SK-N-SH (cell line): ENCODE measurements at regions not wholly inside any gene's neighbourhood (a gene's known extent, or its start where the extent isn't known, plus 50 kb on each side); places are given as distances from the start of the nearest gene placed in this dataset.

Experiments used
- CTCF ChIA-PET: fragments of 300-600, 350-600 bp; formaldehyde crosslinking; extraction: SDS; loops from one replicate; lab custom pipeline; 2021; lab: Yijun Ruan, JAX
- POLR2A ChIA-PET: fragments of 350-600 bp; sonication (Branson Sonifier 250); formaldehyde crosslinking; extraction: SDS; loops from one replicate; lab custom pipeline; 2020; ENCODE audit warnings: antibody characterized with exemption, inconsistent platforms; lab: Yijun Ruan, JAX
- DNase-seq: peaks from one replicate; pipeline ENCODE4 v3.0.0; 2012
- H2AFZ ChIP-seq: fragments of 200-600 bp; sonication (generic); 2 replicates; pipeline ENCODE4 v1.8.1; 2016; ENCODE audit warnings: antibody characterized with exemption, mild to moderate bottlenecking, low read depth
- H3F3A ChIP-seq: fragments of 200-600 bp; sonication (generic); replicated peaks from 2 replicates; pipeline ENCODE3; 2016; ENCODE audit warnings: antibody characterized with exemption, mild to moderate bottlenecking; ENCODE audit not compliant: insufficient read depth
- H3K27ac ChIP-seq, 2 experiments: fragments of 200-500 bp in 1 of 2; fragments of 200-600 bp in 1 of 2; sonication (Bioruptor generic) in 1 of 2; sonication (generic), shearing (Covaris generic) in 1 of 2; 2 replicates each; pipeline versions ENCODE4 v1.5.1 to v1.6.1; 2014 to 2016; ENCODE audit warnings: low read depth in 2 of 2, inconsistent platforms in 1 of 2, low read length in 1 of 2, mild to moderate bottlenecking in 1 of 2, mixed read lengths in 1 of 2
- H3K27me3 ChIP-seq: fragments of 200-600 bp; sonication (generic), shearing (Covaris generic); 2 replicates; pipeline ENCODE4 v1.6.1; 2016; ENCODE audit warnings: mixed run types; ENCODE audit not compliant: insufficient read depth
- H3K36me3 ChIP-seq, 2 experiments: fragments of 200-500 bp in 1 of 2; fragments of 200-600 bp in 1 of 2; sonication (Bioruptor generic) in 1 of 2; sonication (generic) in 1 of 2; replicated peaks in 1 of 2; 2 replicates each; pipeline versions ENCODE3 to v1.5.1; 2014 to 2016; ENCODE audit warnings: low read length in 1 of 2, mild to moderate bottlenecking in 1 of 2; ENCODE audit not compliant: insufficient read depth in 2 of 2, control insufficient read depth in 1 of 2
- H3K4me1 ChIP-seq, 2 experiments: fragments of 200-500 bp in 1 of 2; fragments of 200-600 bp in 1 of 2; sonication (Bioruptor generic) in 1 of 2; sonication (generic), shearing (Covaris generic) in 1 of 2; 2 replicates each; pipeline versions ENCODE4 v1.5.1 to v1.6.1; 2014 to 2016; ENCODE audit warnings: low read depth in 1 of 2, low read length in 1 of 2, mixed run types in 1 of 2; ENCODE audit not compliant: insufficient read depth in 2 of 2, control insufficient read depth in 1 of 2
- H3K4me2 ChIP-seq: fragments of 200-600 bp; sonication (generic), shearing (Covaris generic); 2 replicates; pipeline ENCODE4 v1.6.1; 2017; ENCODE audit warnings: mixed run types
- H3K4me3 ChIP-seq, 2 experiments: fragments of 200-500 bp in 1 of 2; fragments of 200-600 bp in 1 of 2; sonication (Bioruptor generic) in 1 of 2; sonication (generic), shearing (Covaris generic) in 1 of 2; 2 replicates each; pipeline versions ENCODE4 v1.5.1 to v1.8.1; 2014 to 2016; ENCODE audit warnings: low read depth in 2 of 2, inconsistent platforms in 1 of 2, low read length in 1 of 2, mild to moderate bottlenecking in 1 of 2, mixed read lengths in 1 of 2, moderate library complexity in 1 of 2
- H3K79me2 ChIP-seq: fragments of 200-600 bp; sonication (generic); 2 replicates; pipeline ENCODE4 v1.8.1; 2017; ENCODE audit warnings: mild to moderate bottlenecking; ENCODE audit not compliant: insufficient read depth
- H3K9ac ChIP-seq: fragments of 200-600 bp; sonication (generic); 2 replicates; pipeline ENCODE4 v1.6.1; 2017; ENCODE audit warnings: mixed run types
- H3K9me2 ChIP-seq: fragments of 200-600 bp; sonication (generic); 2 replicates; pipeline ENCODE4 v1.6.1; 2017; ENCODE audit warnings: mixed run types
- H3K9me3 ChIP-seq: fragments of 200-600 bp; sonication (generic); 2 replicates; pipeline ENCODE4 v1.6.1; 2017; ENCODE audit warnings: mixed run types, mild to moderate bottlenecking, moderate library complexity
- H4K20me1 ChIP-seq: fragments of 200-600 bp; sonication (generic); 2 replicates; pipeline ENCODE4 v1.6.1; 2017; ENCODE audit warnings: mild to moderate bottlenecking, mixed run types; ENCODE audit not compliant: insufficient read depth
- CHD2 ChIP-seq: fragments of 150-350 bp; IDR thresholded peaks from 2 replicates; pipeline ENCODE4 v1.6.1; 2018; ENCODE audit warnings: low read length; ENCODE audit not compliant: partially characterized antibody
- EP300 ChIP-seq, 2 experiments: IDR thresholded peaks; 2 replicates each; pipeline versions ENCODE4 v1.4.0 to v1.6.1; 2012; ENCODE audit warnings: borderline replicate concordance in 1 of 2, low read depth in 1 of 2, low read length in 1 of 2
- FOSL2 ChIP-seq: IDR thresholded peaks from 2 replicates; pipeline ENCODE4 v1.4.0; 2012; ENCODE audit warnings: low read depth, mild to moderate bottlenecking, moderate library complexity, borderline replicate concordance
- GABPA ChIP-seq: IDR thresholded peaks from 2 replicates; pipeline ENCODE4 v1.4.0; 2012; ENCODE audit warnings: low read depth, mild to moderate bottlenecking
- GATA2 ChIP-seq: sonication (generic); formaldehyde crosslinking; IDR thresholded peaks from 2 replicates; pipeline ENCODE4 v1.5.0; 2020; ENCODE audit warnings: mild to moderate bottlenecking, missing genetic modification reagents
- MXI1 ChIP-seq: IDR thresholded peaks from 2 replicates; pipeline ENCODE4 v1.6.1; 2012; ENCODE audit warnings: mild to moderate bottlenecking, low read depth, low read length, improper control_type of control experiment
- NFIC ChIP-seq: IDR thresholded peaks from 2 replicates; pipeline ENCODE4 v1.4.0; 2012; ENCODE audit warnings: borderline replicate concordance
- NRF1 ChIP-seq: IDR thresholded peaks from 2 replicates; pipeline ENCODE4 v1.6.1; 2012; ENCODE audit warnings: low read depth, mild to moderate bottlenecking, low read length
- POLR2AphosphoS5 ChIP-seq: IDR thresholded peaks from 2 replicates; pipeline ENCODE4 v1.6.1; 2012; ENCODE audit warnings: low read depth, low read length
- RAD21 ChIP-seq: IDR thresholded peaks from 2 replicates; pipeline ENCODE4 v1.6.1; 2012; ENCODE audit warnings: mild to moderate bottlenecking, low read length
- RXRA ChIP-seq: IDR thresholded peaks from 2 replicates; pipeline ENCODE4 v1.4.0; 2012; ENCODE audit warnings: low read depth, mild to moderate bottlenecking, borderline replicate concordance
- SMC3 ChIP-seq: IDR thresholded peaks from 2 replicates; pipeline ENCODE4 v1.6.1; 2012; ENCODE audit warnings: low read depth, low read length, improper control_type of control experiment
- TAF1 ChIP-seq: IDR thresholded peaks from 2 replicates; pipeline ENCODE4 v1.6.1; 2012; ENCODE audit warnings: low read depth, mild to moderate bottlenecking, low read length, moderate library complexity, borderline replicate concordance
- TCF12 ChIP-seq: IDR thresholded peaks from 2 replicates; pipeline ENCODE4 v1.4.0; 2012
- TEAD4 ChIP-seq: IDR thresholded peaks from 2 replicates; pipeline ENCODE4 v1.4.0; 2012; ENCODE audit warnings: mild to moderate bottlenecking, borderline replicate concordance; ENCODE audit not compliant: insufficient read depth
- WGBS: methylation state at CpG from one replicate; pipeline ENCODE4 v1.1.6; 2017; ENCODE audit warnings: low lambda C conversion rate; 5-methylcytosine and 5-hydroxymethylcytosine counted together
- TF ChIP-seq, protein P1 (sequence below): fragments of 150-350 bp; IDR thresholded peaks from 2 replicates; pipeline ENCODE4 v1.6.1; 2016; ENCODE audit warnings: mild to moderate bottlenecking, low read depth, low read length
- TF ChIP-seq, protein P2 (sequence below): IDR thresholded peaks from 2 replicates; pipeline ENCODE4 v1.4.0; 2012; ENCODE audit warnings: low read depth, borderline replicate concordance
- TF ChIP-seq, protein P3 (sequence below): IDR thresholded peaks from 2 replicates; pipeline ENCODE4 v1.4.0; 2012; ENCODE audit warnings: low read depth, borderline replicate concordance
- TF ChIP-seq, protein P4 (sequence below): fragments of 200-600 bp; sonication (generic); IDR thresholded peaks from 2 replicates; pipeline ENCODE4 v1.6.1; 2017; ENCODE audit warnings: antibody characterized with exemption, mild to moderate bottlenecking, moderate library complexity

DNA sequence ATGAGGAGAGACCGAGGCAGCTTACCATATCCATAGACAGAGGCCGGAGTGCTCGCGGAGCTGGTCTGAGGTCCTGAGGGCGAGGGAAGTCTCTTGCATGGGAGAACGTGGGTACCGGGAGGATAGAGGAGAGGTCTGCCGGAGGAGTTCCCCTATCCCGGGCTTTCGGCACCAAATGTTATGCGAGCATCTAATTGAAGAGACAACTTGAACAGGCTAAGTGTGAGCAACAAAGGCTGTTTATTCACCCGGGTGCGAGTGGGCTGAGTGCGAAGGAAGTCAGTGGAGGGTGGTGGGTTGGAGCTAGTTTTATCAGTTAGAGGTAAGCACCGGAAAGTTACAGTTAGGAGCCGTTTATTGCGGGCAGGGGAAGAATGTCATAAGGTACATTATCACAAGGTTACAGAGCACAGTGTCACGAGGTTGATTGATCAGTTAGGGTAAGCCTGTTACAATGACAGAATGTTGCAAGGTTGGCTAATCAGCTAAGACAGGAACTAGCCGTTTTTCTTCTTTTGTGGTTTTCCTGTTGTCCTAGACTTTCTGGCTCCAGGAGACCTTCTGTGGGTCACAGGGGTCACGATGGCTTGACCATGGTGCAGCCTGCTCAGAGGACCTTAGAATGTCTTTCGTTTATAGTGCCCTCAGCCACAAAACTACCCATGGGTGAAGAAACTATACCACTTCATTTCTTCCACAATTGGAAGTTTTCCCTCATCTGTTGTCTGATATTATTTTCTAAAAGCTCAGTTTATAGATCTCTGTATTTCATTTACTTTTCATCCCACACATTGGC lies 746.0 kb upstream of the ADGRB3 start:
- DNase-seq: no peak
- Histone ChIP-seq H3K9ac (no peak overlapping the region), H3K9me2 (no peaks in the 10 kb centered on the region), H2AFZ (no peak overlapping the region), H3K27me3 (no peaks in the 10 kb centered on the region), H3K9me3 (0 out of 2 replicates have a peak, but pooled peaks cover 5% of the 10 kb centered on the region), H3K27ac (no peak overlapping the region), H3K36me3 (no peaks in the 10 kb centered on the region), H3K4me1 (no peaks in the 10 kb centered on the region), H3K79me2 (no peaks in the 10 kb centered on the region), H4K20me1 (no peaks in the 10 kb centered on the region), H3F3A (no peaks in the 10 kb centered on the region), H3K4me2 (no peak overlapping the region), H3K4me3 (no peak overlapping the region)
- POLR2A ChIA-PET: no interaction called here
- CTCF ChIA-PET: no interaction called here
- WGBS: 71% methylated on average over 21 of the region's 21 CpGs
- TF ChIP-seq FOSL2 (no peak), CHD2 (no peak), RXRA (no peak), GATA2 (no peak)
- TF ChIP-seq, protein P1, sequence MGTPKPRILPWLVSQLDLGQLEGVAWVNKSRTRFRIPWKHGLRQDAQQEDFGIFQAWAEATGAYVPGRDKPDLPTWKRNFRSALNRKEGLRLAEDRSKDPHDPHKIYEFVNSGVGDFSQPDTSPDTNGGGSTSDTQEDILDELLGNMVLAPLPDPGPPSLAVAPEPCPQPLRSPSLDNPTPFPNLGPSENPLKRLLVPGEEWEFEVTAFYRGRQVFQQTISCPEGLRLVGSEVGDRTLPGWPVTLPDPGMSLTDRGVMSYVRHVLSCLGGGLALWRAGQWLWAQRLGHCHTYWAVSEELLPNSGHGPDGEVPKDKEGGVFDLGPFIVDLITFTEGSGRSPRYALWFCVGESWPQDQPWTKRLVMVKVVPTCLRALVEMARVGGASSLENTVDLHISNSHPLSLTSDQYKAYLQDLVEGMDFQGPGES: no peak

DNA sequence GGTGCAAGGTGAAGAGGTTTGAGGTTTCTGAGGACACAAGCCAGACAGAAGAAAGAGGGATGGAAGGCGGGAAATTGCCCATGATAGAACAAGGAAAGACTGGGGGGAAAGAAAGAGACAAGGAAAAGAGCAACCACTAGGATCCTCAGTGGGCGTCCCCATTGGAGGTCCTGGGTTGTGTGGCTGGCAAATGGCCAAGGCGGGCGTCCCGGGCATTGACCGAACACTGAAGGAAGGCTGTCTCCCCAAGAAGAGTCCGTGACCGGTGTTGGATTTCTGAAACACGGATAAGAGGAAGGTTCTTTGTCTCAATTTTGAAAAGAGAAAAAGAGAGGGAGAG lies 746.6 kb upstream of the ADGRB3 start:
- CTCF ChIA-PET: no interaction called here
- Histone ChIP-seq H3K79me2 (no peaks in the 10 kb centered on the region), H3K27ac (no peak overlapping the region), H4K20me1 (no peaks in the 10 kb centered on the region), H3F3A (no peaks in the 10 kb centered on the region), H3K9me2 (no peaks in the 10 kb centered on the region), H2AFZ (no peak overlapping the region), H3K4me1 (no peaks in the 10 kb centered on the region), H3K36me3 (no peaks in the 10 kb centered on the region), H3K27me3 (no peaks in the 10 kb centered on the region), H3K9ac (no peak overlapping the region), H3K9me3 (0 out of 2 replicates have a peak, but pooled peaks cover 5% of the 10 kb centered on the region), H3K4me3 (no peak overlapping the region), H3K4me2 (no peak overlapping the region)
- TF ChIP-seq MXI1: no peak
- no peak for TF ChIP-seq POLR2AphosphoS5
- TF ChIP-seq, protein P2, sequence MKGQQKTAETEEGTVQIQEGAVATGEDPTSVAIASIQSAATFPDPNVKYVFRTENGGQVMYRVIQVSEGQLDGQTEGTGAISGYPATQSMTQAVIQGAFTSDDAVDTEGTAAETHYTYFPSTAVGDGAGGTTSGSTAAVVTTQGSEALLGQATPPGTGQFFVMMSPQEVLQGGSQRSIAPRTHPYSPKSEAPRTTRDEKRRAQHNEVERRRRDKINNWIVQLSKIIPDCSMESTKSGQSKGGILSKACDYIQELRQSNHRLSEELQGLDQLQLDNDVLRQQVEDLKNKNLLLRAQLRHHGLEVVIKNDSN: no peak
- TF ChIP-seq EP300 (IDR thresholded peaks at IDR 0.05; ENCODE audit: borderline replicate concordance in 1 of 2, low read depth in 1 of 2, low read length in 1 of 2): no peak
- no peak for TF ChIP-seq SMC3
- TF ChIP-seq, protein P1: no peak
- TF ChIP-seq, protein P3, sequence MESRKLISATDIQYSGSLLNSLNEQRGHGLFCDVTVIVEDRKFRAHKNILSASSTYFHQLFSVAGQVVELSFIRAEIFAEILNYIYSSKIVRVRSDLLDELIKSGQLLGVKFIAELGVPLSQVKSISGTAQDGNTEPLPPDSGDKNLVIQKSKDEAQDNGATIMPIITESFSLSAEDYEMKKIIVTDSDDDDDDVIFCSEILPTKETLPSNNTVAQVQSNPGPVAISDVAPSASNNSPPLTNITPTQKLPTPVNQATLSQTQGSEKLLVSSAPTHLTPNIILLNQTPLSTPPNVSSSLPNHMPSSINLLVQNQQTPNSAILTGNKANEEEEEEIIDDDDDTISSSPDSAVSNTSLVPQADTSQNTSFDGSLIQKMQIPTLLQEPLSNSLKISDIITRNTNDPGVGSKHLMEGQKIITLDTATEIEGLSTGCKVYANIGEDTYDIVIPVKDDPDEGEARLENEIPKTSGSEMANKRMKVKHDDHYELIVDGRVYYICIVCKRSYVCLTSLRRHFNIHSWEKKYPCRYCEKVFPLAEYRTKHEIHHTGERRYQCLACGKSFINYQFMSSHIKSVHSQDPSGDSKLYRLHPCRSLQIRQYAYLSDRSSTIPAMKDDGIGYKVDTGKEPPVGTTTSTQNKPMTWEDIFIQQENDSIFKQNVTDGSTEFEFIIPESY: no peak
- no peak for TF ChIP-seq TEAD4
- no peak for TF ChIP-seq RXRA
- no peak for TF ChIP-seq GATA2
- TF ChIP-seq TCF12: no peak
- TF ChIP-seq CHD2: no peak
- TF ChIP-seq GABPA: no peak
- no peak for TF ChIP-seq RAD21
- no peak for TF ChIP-seq NRF1
- TF ChIP-seq, protein P4, sequence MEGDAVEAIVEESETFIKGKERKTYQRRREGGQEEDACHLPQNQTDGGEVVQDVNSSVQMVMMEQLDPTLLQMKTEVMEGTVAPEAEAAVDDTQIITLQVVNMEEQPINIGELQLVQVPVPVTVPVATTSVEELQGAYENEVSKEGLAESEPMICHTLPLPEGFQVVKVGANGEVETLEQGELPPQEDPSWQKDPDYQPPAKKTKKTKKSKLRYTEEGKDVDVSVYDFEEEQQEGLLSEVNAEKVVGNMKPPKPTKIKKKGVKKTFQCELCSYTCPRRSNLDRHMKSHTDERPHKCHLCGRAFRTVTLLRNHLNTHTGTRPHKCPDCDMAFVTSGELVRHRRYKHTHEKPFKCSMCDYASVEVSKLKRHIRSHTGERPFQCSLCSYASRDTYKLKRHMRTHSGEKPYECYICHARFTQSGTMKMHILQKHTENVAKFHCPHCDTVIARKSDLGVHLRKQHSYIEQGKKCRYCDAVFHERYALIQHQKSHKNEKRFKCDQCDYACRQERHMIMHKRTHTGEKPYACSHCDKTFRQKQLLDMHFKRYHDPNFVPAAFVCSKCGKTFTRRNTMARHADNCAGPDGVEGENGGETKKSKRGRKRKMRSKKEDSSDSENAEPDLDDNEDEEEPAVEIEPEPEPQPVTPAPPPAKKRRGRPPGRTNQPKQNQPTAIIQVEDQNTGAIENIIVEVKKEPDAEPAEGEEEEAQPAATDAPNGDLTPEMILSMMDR: no peak
- no peak for TF ChIP-seq NFIC
- no peak for TF ChIP-seq TAF1
- POLR2A ChIA-PET: no interaction called here
- 73% methylated on average over 9 of the region's 9 CpGs for WGBS
- DNase-seq: no peak
